GM13976 (cell line): ENCODE measurements at regions not wholly inside any gene's neighbourhood (a gene's known extent, or its start where the extent isn't known, plus 50 kb on each side); places are given as distances from the start of the nearest gene placed in this dataset.

Experiments
- DNase-seq: peaks from one replicate; pipeline ENCODE4 v3.0.0; 2012; ENCODE audit warnings: low spot score
- CTCF ChIP-seq: IDR thresholded peaks from 2 replicates; pipeline ENCODE4 v1.5.1; 2012; ENCODE audit warnings: borderline replicate concordance, mild to moderate bottlenecking; ENCODE audit not compliant: insufficient read depth; ENCODE audit errors: extremely low read depth, missing control alignments, control extremely low read depth
- in situ Hi-C: fragments of 300-500 bp; cut with MboI; formaldehyde crosslinking; loops from one replicate; pipeline ENCODE4 v1.12.0; 2022; ENCODE audit warnings: low sequenced_read_pairs, mixed read lengths, inconsistent platforms; ENCODE audit not compliant: unreplicated experiment

- DNase-seq: no peak
- TF ChIP-seq CTCF: no peak
- in situ Hi-C loops: no loop called here
Observed at GRCh38 chr12:115078334-115078733, 394.4 kb upstream of the TBX3 start.

GRCh38 chr12:115075552-115076170, 391.7 kb upstream of the TBX3 start:
- no peak for TF ChIP-seq CTCF
- DNase-seq: no peak

GRCh38 chr12:115074617-115075016, 390.6 kb upstream of the TBX3 start:
- in situ Hi-C loops: no loop called here
- DNase-seq: no peak

More at GRCh38 chr12:115075552-115076170, 391.7 kb upstream of the TBX3 start:
- in situ Hi-C loops: no loop called here

GRCh38 chr12:115072712-115073111, 388.7 kb upstream of the TBX3 start:
- no peak for DNase-seq
- in situ Hi-C loops: no loop called here
- no peak for TF ChIP-seq CTCF

More at GRCh38 chr12:115074617-115075016, 390.6 kb upstream of the TBX3 start:
- no peak for TF ChIP-seq CTCF

- in situ Hi-C loops: no loop called here
- no peak for DNase-seq
Observed at GRCh38 chr12:115070313-115070712, 386.3 kb upstream of the TBX3 start.

GRCh38 chr12:115064296-115064695, 380.3 kb upstream of the TBX3 start:
- in situ Hi-C loops: no loop called here
- no peak for TF ChIP-seq CTCF
- no peak for DNase-seq

More at GRCh38 chr12:115070313-115070712, 386.3 kb upstream of the TBX3 start:
- TF ChIP-seq CTCF: no peak
